ENCODE measurements at regions not wholly inside any gene's neighbourhood (a gene's known extent, or its start where the extent isn't known, plus 50 kb on each side); places are given as distances from the start of the nearest gene placed in this dataset.
"Not testable (repeated sequence)": the region's sequence is repeated elsewhere in the genome, so short reads cannot be mapped to it uniquely, and the experiment has no call there.

DNA sequence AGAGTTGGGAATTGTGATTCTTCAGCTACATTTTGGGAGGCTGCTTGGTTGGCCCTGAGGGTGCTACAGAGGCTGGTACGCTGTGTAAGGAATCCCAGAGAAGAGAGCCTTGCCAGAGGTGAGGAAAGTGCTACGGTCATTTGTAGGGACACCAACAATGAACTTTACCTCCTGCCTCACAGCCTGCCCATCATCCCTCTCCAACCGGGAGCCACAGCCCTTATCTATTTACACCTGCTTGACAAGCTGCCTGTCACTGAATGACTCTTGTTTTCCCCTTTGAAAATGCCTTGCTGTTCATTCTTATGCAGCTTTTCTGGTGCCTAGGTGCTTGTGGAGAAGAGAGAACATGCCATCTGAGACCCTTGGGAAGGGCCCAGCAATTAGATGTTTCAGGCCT is 110.8 kb downstream of the PCSK1 start:
- H3K4me1 ChIP-seq = no peaks in the 10 kb centered on the region
- intact Hi-C loops (cut with DNase I) = no loop called here

GRCh38 chr5:96321345-96321744 is 111.7 kb downstream of the PCSK1 start:
- no peak for DNase-seq
- Histone ChIP-seq H3K36me3 (no peaks in the 10 kb centered on the region), H3K27ac (no peak overlapping the region), H3K4me3 (replicated peaks in 1 of 3) (no peak overlapping the region), H3K9me3 (no peaks in the 10 kb centered on the region), H3K27me3 (no peaks in the 10 kb centered on the region), H3K4me1 (no peaks in the 10 kb centered on the region)
- TF ChIP-seq, protein P1, sequence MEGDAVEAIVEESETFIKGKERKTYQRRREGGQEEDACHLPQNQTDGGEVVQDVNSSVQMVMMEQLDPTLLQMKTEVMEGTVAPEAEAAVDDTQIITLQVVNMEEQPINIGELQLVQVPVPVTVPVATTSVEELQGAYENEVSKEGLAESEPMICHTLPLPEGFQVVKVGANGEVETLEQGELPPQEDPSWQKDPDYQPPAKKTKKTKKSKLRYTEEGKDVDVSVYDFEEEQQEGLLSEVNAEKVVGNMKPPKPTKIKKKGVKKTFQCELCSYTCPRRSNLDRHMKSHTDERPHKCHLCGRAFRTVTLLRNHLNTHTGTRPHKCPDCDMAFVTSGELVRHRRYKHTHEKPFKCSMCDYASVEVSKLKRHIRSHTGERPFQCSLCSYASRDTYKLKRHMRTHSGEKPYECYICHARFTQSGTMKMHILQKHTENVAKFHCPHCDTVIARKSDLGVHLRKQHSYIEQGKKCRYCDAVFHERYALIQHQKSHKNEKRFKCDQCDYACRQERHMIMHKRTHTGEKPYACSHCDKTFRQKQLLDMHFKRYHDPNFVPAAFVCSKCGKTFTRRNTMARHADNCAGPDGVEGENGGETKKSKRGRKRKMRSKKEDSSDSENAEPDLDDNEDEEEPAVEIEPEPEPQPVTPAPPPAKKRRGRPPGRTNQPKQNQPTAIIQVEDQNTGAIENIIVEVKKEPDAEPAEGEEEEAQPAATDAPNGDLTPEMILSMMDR (IDR thresholded peaks at IDR 0.05) = no peak
- no peak for TF ChIP-seq POLR2A (IDR thresholded peaks at IDR 0.05)
- intact Hi-C loops (cut with DNase I) = no loop called here

More for the DNA sequence above, 110.8 kb downstream of the PCSK1 start:
- H3K27ac ChIP-seq = no peak overlapping the region
- no peaks in the 10 kb centered on the region for H3K27me3 ChIP-seq
- DNase-seq = no peak
- H3K36me3 ChIP-seq = no peaks in the 10 kb centered on the region
- TF ChIP-seq POLR2A (IDR thresholded peaks at IDR 0.05) = no peak
- TF ChIP-seq, protein P1 (IDR thresholded peaks at IDR 0.05) = no peak
- 68 to 77% methylated on average over 3 of the region's 3 CpGs for WGBS, 2 donors
- H3K4me3 ChIP-seq (replicated peaks in 1 of 3) = no peak overlapping the region
- no peaks in the 10 kb centered on the region for H3K9me3 ChIP-seq

DNA sequence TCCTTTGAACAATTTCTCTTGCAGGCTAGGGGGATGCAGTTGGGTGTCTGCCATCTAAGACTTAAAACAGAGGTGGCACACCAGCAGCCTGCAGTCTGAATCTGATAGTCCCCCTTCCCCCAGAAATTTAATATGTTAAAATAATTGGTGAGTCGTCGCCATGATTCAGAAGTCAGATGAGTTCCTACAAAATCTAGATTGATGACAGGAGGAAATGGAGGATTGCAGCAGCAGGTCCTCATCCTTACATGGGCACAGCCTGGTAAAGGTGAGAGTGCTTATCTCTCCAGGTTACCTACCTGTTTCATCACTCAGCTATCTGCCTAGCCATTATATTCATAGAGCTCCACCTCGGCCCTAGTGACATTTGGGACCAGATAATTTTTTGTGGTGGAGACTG is 112.3 kb downstream of the PCSK1 start:
- Histone ChIP-seq H3K36me3 (no peaks in the 10 kb centered on the region), H3K4me3 (replicated peaks in 1 of 3) (no peak overlapping the region), H3K4me1 (no peaks in the 10 kb centered on the region), H3K9me3 (no peaks in the 10 kb centered on the region), H3K27me3 (no peaks in the 10 kb centered on the region), H3K27ac (no peak overlapping the region)
- no peak for DNase-seq
- WGBS, 2 donors = 90 to 98% methylated on average over 3 of the region's 3 CpGs
- intact Hi-C loops (cut with DNase I) = no loop called here
- no peak for TF ChIP-seq POLR2A (IDR thresholded peaks at IDR 0.05)

DNA sequence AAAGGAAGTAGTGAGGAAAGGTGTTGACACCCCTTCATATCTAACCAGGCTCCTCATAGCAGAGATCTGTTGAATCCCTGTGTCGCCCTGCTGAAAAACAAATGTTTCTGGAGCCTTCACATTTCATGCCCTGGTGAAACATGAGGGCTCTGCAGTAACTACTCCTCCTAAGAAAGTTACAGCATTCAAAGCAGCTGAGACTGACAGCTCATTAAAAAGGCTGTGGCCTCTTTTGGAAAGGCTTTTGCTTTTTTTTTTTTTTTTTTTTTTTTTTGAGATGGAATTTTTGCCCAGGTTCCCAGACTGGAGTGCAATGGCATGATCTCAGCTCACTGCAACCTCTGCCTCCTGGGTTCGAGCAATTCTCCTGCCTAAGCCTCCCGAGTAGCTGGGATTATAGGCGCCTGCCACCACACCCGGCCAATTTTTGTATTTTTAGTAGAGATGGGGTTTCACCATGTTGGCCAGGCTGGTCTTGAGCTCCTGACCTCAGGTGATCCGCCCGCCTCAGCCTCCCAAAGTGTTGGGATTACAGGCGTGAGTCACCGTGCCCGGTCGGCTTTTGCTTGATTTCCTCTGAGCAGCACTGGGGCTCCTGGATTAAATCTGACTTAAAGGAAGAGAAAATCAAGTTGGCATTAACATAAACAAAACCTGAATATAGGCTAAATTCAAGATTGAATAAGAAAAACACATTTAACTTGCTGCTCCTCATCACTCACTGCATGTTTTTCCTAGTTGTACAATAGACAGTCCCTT is 112.9 kb downstream of the PCSK1 start:
- 87 to 96% methylated on average over 11 of the region's 11 CpGs for WGBS, 2 donors
- H3K36me3 ChIP-seq; H3K4me3 ChIP-seq (replicated peaks in 1 of 3); H3K4me1 ChIP-seq; H3K9me3 ChIP-seq; DNase-seq; H3K27me3 ChIP-seq; H3K27ac ChIP-seq; intact Hi-C loops (cut with DNase I): not testable (repeated sequence)

- H3K27ac ChIP-seq = no peak overlapping the region
- WGBS, 2 donors = 88 to 94% methylated on average over 1 of the region's 1 CpG
- H3K27me3 ChIP-seq = no peaks in the 10 kb centered on the region
- TF ChIP-seq, protein P1 (IDR thresholded peaks at IDR 0.05) = no peak
- no peak for TF ChIP-seq POLR2A (IDR thresholded peaks at IDR 0.05)
- H3K4me3 ChIP-seq (replicated peaks in 1 of 3) = no peak overlapping the region
- intact Hi-C loops (cut with DNase I) = no loop called here
- DNase-seq = no peak
- H3K9me3 ChIP-seq = no peaks in the 10 kb centered on the region
- no peaks in the 10 kb centered on the region for H3K4me1 ChIP-seq
- H3K36me3 ChIP-seq = no peaks in the 10 kb centered on the region
These were observed 114.4 kb downstream of the PCSK1 start for GRCh38 chr5:96318569-96319110.

DNA sequence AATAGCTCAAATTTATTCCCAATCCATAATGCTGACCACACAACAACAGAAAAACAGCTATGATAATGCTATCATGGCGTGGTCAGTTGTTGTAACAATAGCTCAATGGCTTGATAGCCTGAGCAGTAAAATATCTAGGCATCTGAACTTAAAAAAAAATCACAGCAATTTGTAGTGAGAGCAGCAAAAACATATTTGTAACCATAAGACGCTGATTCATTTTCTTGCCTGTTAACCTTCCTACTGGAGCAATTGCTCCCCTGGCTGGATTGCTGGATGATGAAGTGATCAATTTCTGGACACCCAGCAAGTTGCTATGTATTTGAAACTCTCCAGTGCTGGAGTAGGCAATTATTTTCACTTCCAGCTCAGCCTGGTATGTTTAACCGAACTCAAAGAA is 115.1 kb downstream of the PCSK1 start:
- H3K36me3 ChIP-seq = no peaks in the 10 kb centered on the region
- 72 to 88% methylated on average over 3 of the region's 3 CpGs for WGBS, 2 donors
- H3K4me3 ChIP-seq (replicated peaks in 1 of 3) = no peak overlapping the region
- no peak for DNase-seq
- no peak overlapping the region for H3K27ac ChIP-seq
- TF ChIP-seq, protein P1 (IDR thresholded peaks at IDR 0.05) = no peak
- no peak for TF ChIP-seq POLR2A (IDR thresholded peaks at IDR 0.05)
- no peaks in the 10 kb centered on the region for H3K4me1 ChIP-seq
- no peaks in the 10 kb centered on the region for H3K27me3 ChIP-seq
- intact Hi-C loops (cut with DNase I) = no loop called here
- H3K9me3 ChIP-seq = no peaks in the 10 kb centered on the region
